GM12878 (cell line): ENCODE measurements at regions not wholly inside any gene's neighbourhood (a gene's known extent, or its start where the extent isn't known, plus 50 kb on each side); places are given as distances from the start of the nearest gene placed in this dataset.

Experiments
- FOXK2 ChIP-seq: fragments of 450-650 bp; IDR thresholded peaks from 2 replicates; pipeline ENCODE4 v1.6.1; 2017; ENCODE audit warnings: mild to moderate bottlenecking, moderate library complexity
- HDAC6 ChIP-seq: fragments of 200-600 bp; sonication (generic); IDR thresholded peaks from one replicate; pipeline ENCODE4 v1.8.0; 2017; ENCODE audit warnings: antibody characterized with exemption; ENCODE audit not compliant: unreplicated experiment
- JUND ChIP-seq: IDR thresholded peaks from 2 replicates; pipeline ENCODE4 v1.6.1; 2012; ENCODE audit warnings: low read depth, mild to moderate bottlenecking, low read length, improper control_type of control experiment, moderate library complexity
- NR2C1 ChIP-seq: fragments of 450-650 bp; IDR thresholded peaks from 2 replicates; pipeline ENCODE4 v1.6.1; 2017; ENCODE audit warnings: antibody characterized with exemption, mild to moderate bottlenecking, moderate library complexity
- POLR2AphosphoS5 ChIP-seq: IDR thresholded peaks from 2 replicates; pipeline ENCODE4 v1.6.1; 2011; ENCODE audit warnings: mild to moderate bottlenecking, low read length, inconsistent platforms
- RELA ChIP-seq: fragments of 450-650 bp; IDR thresholded peaks from 2 replicates; pipeline ENCODE4 v1.8.0; 2014; ENCODE audit warnings: borderline replicate concordance; ENCODE audit not compliant: partially characterized antibody
- ZNF217 ChIP-seq: fragments of 450-650 bp; IDR thresholded peaks from 2 replicates; pipeline ENCODE4 v1.6.1; 2017; ENCODE audit warnings: antibody characterized with exemption, mild to moderate bottlenecking
- TF ChIP-seq, protein P1 (sequence below), 3 experiments: IDR thresholded peaks in 2 of 3; conservative IDR thresholded peaks in 1 of 3; 2 replicates each; pipeline ENCODE4 v1.5.1; 2011; ENCODE audit warnings: low read depth in 3 of 3, low read length in 3 of 3, mild to moderate bottlenecking in 3 of 3, control low read depth in 2 of 3, moderate library complexity in 2 of 3, inconsistent platforms in 1 of 3, mixed read lengths in 1 of 3; ENCODE audit not compliant: control insufficient read depth in 2 of 3, insufficient read depth in 1 of 3; ENCODE audit errors: extremely low read depth in 1 of 3
- TF ChIP-seq, protein P2 (sequence below): fragments of 450-650 bp; formaldehyde crosslinking; IDR thresholded peaks from 2 replicates; pipeline ENCODE4 v1.4.0; 2020; ENCODE audit warnings: mild to moderate bottlenecking, moderate library complexity
- TF ChIP-seq, protein P3 (sequence below): IDR thresholded peaks from 2 replicates; pipeline ENCODE4 v1.6.1; 2012; ENCODE audit warnings: low read depth, low read length, improper control_type of control experiment
- TF ChIP-seq, protein P4 (sequence below): IDR thresholded peaks from 2 replicates; pipeline ENCODE4 v1.6.1; 2012; ENCODE audit warnings: low read depth, low read length, improper control_type of control experiment

GRCh38 chr10:107831772-107832171 lies 667.3 kb upstream of the SORCS1 start:
- TF ChIP-seq POLR2AphosphoS5, result no peak
- TF ChIP-seq ZNF217, result no peak
- TF ChIP-seq, protein P1, sequence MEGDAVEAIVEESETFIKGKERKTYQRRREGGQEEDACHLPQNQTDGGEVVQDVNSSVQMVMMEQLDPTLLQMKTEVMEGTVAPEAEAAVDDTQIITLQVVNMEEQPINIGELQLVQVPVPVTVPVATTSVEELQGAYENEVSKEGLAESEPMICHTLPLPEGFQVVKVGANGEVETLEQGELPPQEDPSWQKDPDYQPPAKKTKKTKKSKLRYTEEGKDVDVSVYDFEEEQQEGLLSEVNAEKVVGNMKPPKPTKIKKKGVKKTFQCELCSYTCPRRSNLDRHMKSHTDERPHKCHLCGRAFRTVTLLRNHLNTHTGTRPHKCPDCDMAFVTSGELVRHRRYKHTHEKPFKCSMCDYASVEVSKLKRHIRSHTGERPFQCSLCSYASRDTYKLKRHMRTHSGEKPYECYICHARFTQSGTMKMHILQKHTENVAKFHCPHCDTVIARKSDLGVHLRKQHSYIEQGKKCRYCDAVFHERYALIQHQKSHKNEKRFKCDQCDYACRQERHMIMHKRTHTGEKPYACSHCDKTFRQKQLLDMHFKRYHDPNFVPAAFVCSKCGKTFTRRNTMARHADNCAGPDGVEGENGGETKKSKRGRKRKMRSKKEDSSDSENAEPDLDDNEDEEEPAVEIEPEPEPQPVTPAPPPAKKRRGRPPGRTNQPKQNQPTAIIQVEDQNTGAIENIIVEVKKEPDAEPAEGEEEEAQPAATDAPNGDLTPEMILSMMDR (IDR thresholded peaks at IDR 0.05 in 2 of 3, conservative IDR thresholded peaks at IDR 0.05 in 1 of 3; ENCODE audit: control insufficient read depth in 2 of 3, extremely low read depth in 1 of 3, insufficient read depth in 1 of 3, low read depth in 3 of 3, low read length in 3 of 3), result no peak
- TF ChIP-seq, protein P2, sequence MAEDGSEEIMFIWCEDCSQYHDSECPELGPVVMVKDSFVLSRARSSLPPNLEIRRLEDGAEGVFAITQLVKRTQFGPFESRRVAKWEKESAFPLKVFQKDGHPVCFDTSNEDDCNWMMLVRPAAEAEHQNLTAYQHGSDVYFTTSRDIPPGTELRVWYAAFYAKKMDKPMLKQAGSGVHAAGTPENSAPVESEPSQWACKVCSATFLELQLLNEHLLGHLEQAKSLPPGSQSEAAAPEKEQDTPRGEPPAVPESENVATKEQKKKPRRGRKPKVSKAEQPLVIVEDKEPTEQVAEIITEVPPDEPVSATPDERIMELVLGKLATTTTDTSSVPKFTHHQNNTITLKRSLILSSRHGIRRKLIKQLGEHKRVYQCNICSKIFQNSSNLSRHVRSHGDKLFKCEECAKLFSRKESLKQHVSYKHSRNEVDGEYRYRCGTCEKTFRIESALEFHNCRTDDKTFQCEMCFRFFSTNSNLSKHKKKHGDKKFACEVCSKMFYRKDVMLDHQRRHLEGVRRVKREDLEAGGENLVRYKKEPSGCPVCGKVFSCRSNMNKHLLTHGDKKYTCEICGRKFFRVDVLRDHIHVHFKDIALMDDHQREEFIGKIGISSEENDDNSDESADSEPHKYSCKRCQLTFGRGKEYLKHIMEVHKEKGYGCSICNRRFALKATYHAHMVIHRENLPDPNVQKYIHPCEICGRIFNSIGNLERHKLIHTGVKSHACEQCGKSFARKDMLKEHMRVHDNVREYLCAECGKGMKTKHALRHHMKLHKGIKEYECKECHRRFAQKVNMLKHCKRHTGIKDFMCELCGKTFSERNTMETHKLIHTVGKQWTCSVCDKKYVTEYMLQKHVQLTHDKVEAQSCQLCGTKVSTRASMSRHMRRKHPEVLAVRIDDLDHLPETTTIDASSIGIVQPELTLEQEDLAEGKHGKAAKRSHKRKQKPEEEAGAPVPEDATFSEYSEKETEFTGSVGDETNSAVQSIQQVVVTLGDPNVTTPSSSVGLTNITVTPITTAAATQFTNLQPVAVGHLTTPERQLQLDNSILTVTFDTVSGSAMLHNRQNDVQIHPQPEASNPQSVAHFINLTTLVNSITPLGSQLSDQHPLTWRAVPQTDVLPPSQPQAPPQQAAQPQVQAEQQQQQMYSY (CRISPR knock-in tag), result no peak
- no peak for TF ChIP-seq NR2C1
- TF ChIP-seq, protein P3, sequence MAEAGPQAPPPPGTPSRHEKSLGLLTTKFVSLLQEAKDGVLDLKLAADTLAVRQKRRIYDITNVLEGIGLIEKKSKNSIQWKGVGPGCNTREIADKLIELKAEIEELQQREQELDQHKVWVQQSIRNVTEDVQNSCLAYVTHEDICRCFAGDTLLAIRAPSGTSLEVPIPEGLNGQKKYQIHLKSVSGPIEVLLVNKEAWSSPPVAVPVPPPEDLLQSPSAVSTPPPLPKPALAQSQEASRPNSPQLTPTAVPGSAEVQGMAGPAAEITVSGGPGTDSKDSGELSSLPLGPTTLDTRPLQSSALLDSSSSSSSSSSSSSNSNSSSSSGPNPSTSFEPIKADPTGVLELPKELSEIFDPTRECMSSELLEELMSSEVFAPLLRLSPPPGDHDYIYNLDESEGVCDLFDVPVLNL, result no peak
- no peak for TF ChIP-seq HDAC6
- TF ChIP-seq, protein P4, sequence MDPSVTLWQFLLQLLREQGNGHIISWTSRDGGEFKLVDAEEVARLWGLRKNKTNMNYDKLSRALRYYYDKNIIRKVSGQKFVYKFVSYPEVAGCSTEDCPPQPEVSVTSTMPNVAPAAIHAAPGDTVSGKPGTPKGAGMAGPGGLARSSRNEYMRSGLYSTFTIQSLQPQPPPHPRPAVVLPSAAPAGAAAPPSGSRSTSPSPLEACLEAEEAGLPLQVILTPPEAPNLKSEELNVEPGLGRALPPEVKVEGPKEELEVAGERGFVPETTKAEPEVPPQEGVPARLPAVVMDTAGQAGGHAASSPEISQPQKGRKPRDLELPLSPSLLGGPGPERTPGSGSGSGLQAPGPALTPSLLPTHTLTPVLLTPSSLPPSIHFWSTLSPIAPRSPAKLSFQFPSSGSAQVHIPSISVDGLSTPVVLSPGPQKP, result no peak
- TF ChIP-seq FOXK2, result no peak
- no peak for TF ChIP-seq JUND
- TF ChIP-seq RELA, result no peak
